Kidney (tissue), 13 donors: ENCODE measurements at regions not wholly inside any gene's neighbourhood (a gene's known extent, or its start where the extent isn't known, plus 50 kb on each side); places are given as distances from the start of the nearest gene placed in this dataset.

Experiments used
- DNase-seq, 5 donors: peaks; one replicate each; pipeline ENCODE4 v3.0.0-alpha.2; 2013 to 2020
- FAIRE-seq: peaks from 2 replicates; lab custom pipeline; 2012; peaks lifted over from hg19 to GRCh38; lab: Jason Lieb, UNC
- H3K27ac ChIP-seq, 2 donors: one replicate each; pipeline ENCODE4 v1.7.0; 2013; ENCODE audit warnings: low read depth in 2 of 2, low read length in 2 of 2, inconsistent platforms in 1 of 2
- H3K27me3 ChIP-seq: one replicate; pipeline ENCODE4 v1.7.1; 2013; ENCODE audit warnings: low read length, inconsistent platforms; ENCODE audit not compliant: control insufficient read depth, insufficient read depth
- H3K36me3 ChIP-seq, 3 donors: one replicate each; pipeline versions ENCODE4 v1.7.0 to v1.7.1; 2013; ENCODE audit warnings: low read length in 3 of 3, control low read depth in 1 of 3, inconsistent platforms in 1 of 3; ENCODE audit not compliant: insufficient read depth in 3 of 3, control insufficient read depth in 2 of 3
- H3K4me1 ChIP-seq, 3 donors: one replicate each; pipeline versions ENCODE4 v1.7.0 to v1.7.1; 2013; ENCODE audit warnings: low read length in 3 of 3, inconsistent platforms in 1 of 3, low read depth in 1 of 3; ENCODE audit not compliant: control insufficient read depth in 2 of 3, insufficient read depth in 2 of 3
- H3K4me3 ChIP-seq, 3 donors: one replicate each; pipeline versions ENCODE4 v1.7.0 to v1.8.1; 2013; ENCODE audit warnings: low read length in 3 of 3, control low read depth in 1 of 3, inconsistent platforms in 1 of 3
- H3K9ac ChIP-seq, 3 donors: one replicate each; pipeline versions ENCODE4 v1.7.0 to v1.7.1; 2013; ENCODE audit warnings: low read length in 3 of 3, control low read depth in 1 of 3, inconsistent platforms in 1 of 3
- H3K9me3 ChIP-seq, 3 donors: one replicate each; pipeline versions ENCODE4 v1.7.0 to v1.7.1; 2013; ENCODE audit warnings: low read length in 3 of 3, control low read depth in 1 of 3, inconsistent platforms in 1 of 3; ENCODE audit not compliant: control insufficient read depth in 2 of 3, insufficient read depth in 1 of 3
- intact Hi-C: fragments of 100-400 bp; cut with DNase I; formaldehyde crosslinking; loops from one replicate; pipeline ENCODE4 v1.11.1; 2022
- TF ChIP-seq, protein P1 (sequence below): IDR thresholded peaks from 3 replicates; pipeline ENCODE4 v1.5.1; 2012; ENCODE audit warnings: mild to moderate bottlenecking, moderate library complexity, borderline replicate concordance; ENCODE audit not compliant: insufficient read depth; ENCODE audit errors: extremely low read depth
- donor health status: control.
- donor health status: control.
- donor health status: control.
- donor health status: control.
- donor health status: control.
- donor health status: DM: yes; HTN: yes; CAD: no.
- donor health status: Normal renal cell carcinoma (clear cell type).

DNA sequence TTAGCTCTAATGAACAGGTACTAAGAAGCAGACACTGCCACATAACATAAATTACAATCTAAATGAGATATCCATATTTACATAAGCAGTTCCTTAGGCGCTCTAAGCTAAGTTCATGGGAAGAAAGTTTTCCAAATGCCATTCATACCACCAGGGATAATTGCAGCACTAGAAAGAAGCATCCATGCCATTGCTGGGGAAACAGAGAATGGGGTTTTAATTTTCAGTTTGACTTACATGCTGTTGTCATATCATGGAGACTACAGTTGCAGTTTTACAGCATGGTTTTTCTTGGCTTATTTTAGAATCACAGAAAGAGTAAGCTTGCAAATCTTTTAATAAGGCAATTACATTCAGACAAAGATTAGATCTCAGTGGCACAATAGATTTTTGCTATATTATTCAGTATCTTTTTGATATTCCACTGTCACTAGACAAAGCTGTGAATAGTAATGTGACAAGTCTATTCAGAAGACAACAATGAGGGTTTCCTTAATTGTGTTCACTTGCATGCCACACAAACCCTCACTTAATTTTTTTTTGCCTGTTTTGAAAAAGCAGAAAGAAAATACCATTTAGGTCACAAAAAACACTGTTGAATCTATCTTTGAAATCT lies 108.4 kb upstream of the ELAVL2 start:
- Histone ChIP-seq H3K9ac (no peak overlapping the region), H3K4me3 (no peak overlapping the region), H3K36me3 (no peaks in the 10 kb centered on the region), H3K27ac (no peak overlapping the region), H3K4me1 (no peaks in the 10 kb centered on the region), H3K27me3 (no peaks in the 10 kb centered on the region), H3K9me3 (no peaks in the 10 kb centered on the region)
- DNase-seq (no peak), FAIRE-seq (no peak)
- TF ChIP-seq, protein P1, sequence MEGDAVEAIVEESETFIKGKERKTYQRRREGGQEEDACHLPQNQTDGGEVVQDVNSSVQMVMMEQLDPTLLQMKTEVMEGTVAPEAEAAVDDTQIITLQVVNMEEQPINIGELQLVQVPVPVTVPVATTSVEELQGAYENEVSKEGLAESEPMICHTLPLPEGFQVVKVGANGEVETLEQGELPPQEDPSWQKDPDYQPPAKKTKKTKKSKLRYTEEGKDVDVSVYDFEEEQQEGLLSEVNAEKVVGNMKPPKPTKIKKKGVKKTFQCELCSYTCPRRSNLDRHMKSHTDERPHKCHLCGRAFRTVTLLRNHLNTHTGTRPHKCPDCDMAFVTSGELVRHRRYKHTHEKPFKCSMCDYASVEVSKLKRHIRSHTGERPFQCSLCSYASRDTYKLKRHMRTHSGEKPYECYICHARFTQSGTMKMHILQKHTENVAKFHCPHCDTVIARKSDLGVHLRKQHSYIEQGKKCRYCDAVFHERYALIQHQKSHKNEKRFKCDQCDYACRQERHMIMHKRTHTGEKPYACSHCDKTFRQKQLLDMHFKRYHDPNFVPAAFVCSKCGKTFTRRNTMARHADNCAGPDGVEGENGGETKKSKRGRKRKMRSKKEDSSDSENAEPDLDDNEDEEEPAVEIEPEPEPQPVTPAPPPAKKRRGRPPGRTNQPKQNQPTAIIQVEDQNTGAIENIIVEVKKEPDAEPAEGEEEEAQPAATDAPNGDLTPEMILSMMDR: no peak
- intact Hi-C loops: no loop called here

DNA sequence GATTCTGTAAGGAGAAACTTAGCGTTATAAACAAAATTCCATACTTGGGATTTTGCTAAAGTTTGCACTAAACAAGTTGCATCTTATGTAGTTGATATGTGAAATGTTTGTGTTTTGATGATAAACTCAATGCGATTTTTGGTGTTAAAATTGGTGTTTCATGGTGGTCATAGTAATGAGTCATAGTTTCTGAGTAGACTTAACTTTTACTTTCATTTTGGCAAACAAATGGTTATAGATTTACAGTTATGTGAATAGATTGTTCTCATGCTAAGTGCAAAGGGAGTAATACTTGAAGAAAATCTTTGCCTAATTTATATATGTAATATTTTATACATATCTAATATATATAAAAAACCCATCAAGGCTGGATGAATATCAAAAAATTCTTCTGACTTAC lies 107.3 kb upstream of the ELAVL2 start:
- no peak overlapping the region for H3K27ac ChIP-seq
- H3K27me3 ChIP-seq: no peaks in the 10 kb centered on the region
- intact Hi-C loops: no loop called here
- no peak for DNase-seq
- TF ChIP-seq, protein P1: no peak
- no peaks in the 10 kb centered on the region for H3K36me3 ChIP-seq
- no peak overlapping the region for H3K9ac ChIP-seq
- H3K4me3 ChIP-seq: no peak overlapping the region
- H3K4me1 ChIP-seq: no peaks in the 10 kb centered on the region
- no peak for FAIRE-seq
- H3K9me3 ChIP-seq: no peaks in the 10 kb centered on the region

DNA sequence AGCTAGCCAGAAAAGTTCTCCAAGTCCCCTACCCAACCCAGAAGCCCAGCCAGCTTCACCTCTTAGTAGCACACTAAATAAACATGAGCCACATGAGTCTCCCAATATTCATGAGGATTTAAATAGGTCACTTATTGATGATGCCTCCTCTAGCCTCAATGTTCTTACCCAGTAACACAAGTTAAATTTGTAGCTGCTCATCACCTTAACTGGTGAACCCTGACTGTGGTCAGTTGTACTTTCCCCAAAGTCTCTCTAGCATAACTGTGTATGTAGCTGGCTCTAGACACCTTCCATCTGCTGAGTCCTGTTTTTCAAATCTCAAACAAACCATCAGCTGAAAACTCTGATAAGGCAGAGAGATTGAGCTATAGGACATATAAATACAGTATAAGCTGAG lies 100.3 kb upstream of the ELAVL2 start:
- intact Hi-C loops: no loop called here
- Histone ChIP-seq H3K9me3 (no peaks in the 10 kb centered on the region), H3K27ac (no peak overlapping the region), H3K36me3 (no peaks in the 10 kb centered on the region), H3K27me3 (no peaks in the 10 kb centered on the region), H3K9ac (no peak overlapping the region), H3K4me3 (no peak overlapping the region), H3K4me1 (no peaks in the 10 kb centered on the region)
- TF ChIP-seq, protein P1: no peak
- DNase-seq (peak in 1 of 5 donors; percentile 1), FAIRE-seq (no peak)
